ENCODE measurements at regions not wholly inside any gene's neighbourhood (a gene's known extent, or its start where the extent isn't known, plus 50 kb on each side); places are given as distances from the start of the nearest gene placed in this dataset.

DNA sequence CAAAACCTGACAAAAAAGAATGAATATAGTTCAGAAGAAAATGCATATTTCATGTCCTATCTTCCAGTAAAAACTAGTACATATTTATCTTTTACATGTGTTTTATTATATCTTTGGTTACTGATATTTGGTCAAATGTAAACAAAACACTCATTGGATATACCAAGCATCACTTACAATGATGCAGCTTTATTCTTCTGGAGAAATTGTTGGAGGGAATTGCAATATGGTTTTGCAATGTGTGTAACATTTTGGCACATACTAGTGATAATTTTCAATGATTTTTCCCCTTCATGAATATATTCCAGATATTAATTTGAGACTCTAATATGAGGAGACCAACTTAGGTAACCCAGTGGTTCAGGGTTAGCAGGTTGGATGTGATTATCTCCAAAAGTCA, 146.1 kb downstream of the ZC3H11B start:
- Histone ChIP-seq H3K9me2 (ENCODE audit: insufficient read depth) (no peaks in the 10 kb centered on the region), H4K20me1 (ENCODE audit: insufficient read depth) (no peaks in the 10 kb centered on the region), H3K79me2 (ENCODE audit: insufficient read depth, low read length) (no peaks in the 10 kb centered on the region), H3K4me1 (ENCODE audit: control insufficient read depth in 1 of 2, insufficient read depth in 2 of 2, low read length in 2 of 2) (no peaks in the 10 kb centered on the region), H2AFZ (ENCODE audit: low read depth, low read length, poor library complexity, severe bottlenecking) (no peak overlapping the region), H3K9me3 (ENCODE audit: control insufficient read depth in 1 of 2, insufficient read depth in 1 of 2, low read depth in 1 of 2, low read length in 2 of 2) (no peaks in the 10 kb centered on the region), H3K36me3 (ENCODE audit: control insufficient read depth in 1 of 2, insufficient read depth in 2 of 2, low read length in 2 of 2) (no peaks in the 10 kb centered on the region), H3K27me3 (ENCODE audit: insufficient read depth, low read length) (no peaks in the 10 kb centered on the region), H3K4me2 (ENCODE audit: low read length) (no peak overlapping the region), H3K4me3 (replicated peaks in 1 of 2; ENCODE audit: low read depth in 1 of 2, low read length in 2 of 2) (no peak overlapping the region), H3K9ac (ENCODE audit: low read length) (no peak overlapping the region), H3K27ac (ENCODE audit: low read depth, low read length) (no peak overlapping the region)
- no TSS peak for BruUV-seq (replicated peaks)
- no peak for DNase-seq (ENCODE audit: low read depth, low spot score)
- POLR2A ChIA-PET = no interaction called here
- TF ChIP-seq POLR2AphosphoS5 (IDR thresholded peaks at IDR 0.05; ENCODE audit: low read depth, low read length) = no peak
- TF ChIP-seq, protein P1, sequence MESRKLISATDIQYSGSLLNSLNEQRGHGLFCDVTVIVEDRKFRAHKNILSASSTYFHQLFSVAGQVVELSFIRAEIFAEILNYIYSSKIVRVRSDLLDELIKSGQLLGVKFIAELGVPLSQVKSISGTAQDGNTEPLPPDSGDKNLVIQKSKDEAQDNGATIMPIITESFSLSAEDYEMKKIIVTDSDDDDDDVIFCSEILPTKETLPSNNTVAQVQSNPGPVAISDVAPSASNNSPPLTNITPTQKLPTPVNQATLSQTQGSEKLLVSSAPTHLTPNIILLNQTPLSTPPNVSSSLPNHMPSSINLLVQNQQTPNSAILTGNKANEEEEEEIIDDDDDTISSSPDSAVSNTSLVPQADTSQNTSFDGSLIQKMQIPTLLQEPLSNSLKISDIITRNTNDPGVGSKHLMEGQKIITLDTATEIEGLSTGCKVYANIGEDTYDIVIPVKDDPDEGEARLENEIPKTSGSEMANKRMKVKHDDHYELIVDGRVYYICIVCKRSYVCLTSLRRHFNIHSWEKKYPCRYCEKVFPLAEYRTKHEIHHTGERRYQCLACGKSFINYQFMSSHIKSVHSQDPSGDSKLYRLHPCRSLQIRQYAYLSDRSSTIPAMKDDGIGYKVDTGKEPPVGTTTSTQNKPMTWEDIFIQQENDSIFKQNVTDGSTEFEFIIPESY (IDR thresholded peaks at IDR 0.05; ENCODE audit: extremely low read depth, insufficient replicate concordance, low read length) = no peak
- TF ChIP-seq POLR2A (IDR thresholded peaks at IDR 0.05; ENCODE audit: borderline replicate concordance, extremely low read depth, insufficient read depth, insufficient read length) = no peak
- TF ChIP-seq, protein P2, sequence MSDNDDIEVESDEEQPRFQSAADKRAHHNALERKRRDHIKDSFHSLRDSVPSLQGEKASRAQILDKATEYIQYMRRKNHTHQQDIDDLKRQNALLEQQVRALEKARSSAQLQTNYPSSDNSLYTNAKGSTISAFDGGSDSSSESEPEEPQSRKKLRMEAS (IDR thresholded peaks at IDR 0.05) = no peak
- TF ChIP-seq, protein P3, sequence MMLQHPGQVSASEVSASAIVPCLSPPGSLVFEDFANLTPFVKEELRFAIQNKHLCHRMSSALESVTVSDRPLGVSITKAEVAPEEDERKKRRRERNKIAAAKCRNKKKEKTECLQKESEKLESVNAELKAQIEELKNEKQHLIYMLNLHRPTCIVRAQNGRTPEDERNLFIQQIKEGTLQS (IDR thresholded peaks at IDR 0.05) = no peak
- TF ChIP-seq EZH2 (IDR thresholded peaks at IDR 0.05) = no peak
- no peak for TF ChIP-seq ELF1 (IDR thresholded peaks at IDR 0.05; ENCODE audit: borderline replicate concordance, low read depth)
- no peak for TF ChIP-seq SP1 (IDR thresholded peaks at IDR 0.05; ENCODE audit: low read depth)
- no peak for TF ChIP-seq ZFX (IDR thresholded peaks at IDR 0.05)
- no peak for TF ChIP-seq RAD21 (IDR thresholded peaks at IDR 0.05; ENCODE audit: low read depth)
- TF ChIP-seq SIN3A (IDR thresholded peaks at IDR 0.05; ENCODE audit: low read depth) = no peak
- TF ChIP-seq, protein P4, sequence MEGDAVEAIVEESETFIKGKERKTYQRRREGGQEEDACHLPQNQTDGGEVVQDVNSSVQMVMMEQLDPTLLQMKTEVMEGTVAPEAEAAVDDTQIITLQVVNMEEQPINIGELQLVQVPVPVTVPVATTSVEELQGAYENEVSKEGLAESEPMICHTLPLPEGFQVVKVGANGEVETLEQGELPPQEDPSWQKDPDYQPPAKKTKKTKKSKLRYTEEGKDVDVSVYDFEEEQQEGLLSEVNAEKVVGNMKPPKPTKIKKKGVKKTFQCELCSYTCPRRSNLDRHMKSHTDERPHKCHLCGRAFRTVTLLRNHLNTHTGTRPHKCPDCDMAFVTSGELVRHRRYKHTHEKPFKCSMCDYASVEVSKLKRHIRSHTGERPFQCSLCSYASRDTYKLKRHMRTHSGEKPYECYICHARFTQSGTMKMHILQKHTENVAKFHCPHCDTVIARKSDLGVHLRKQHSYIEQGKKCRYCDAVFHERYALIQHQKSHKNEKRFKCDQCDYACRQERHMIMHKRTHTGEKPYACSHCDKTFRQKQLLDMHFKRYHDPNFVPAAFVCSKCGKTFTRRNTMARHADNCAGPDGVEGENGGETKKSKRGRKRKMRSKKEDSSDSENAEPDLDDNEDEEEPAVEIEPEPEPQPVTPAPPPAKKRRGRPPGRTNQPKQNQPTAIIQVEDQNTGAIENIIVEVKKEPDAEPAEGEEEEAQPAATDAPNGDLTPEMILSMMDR (IDR thresholded peaks at IDR 0.05 in 2 of 3, conservative IDR thresholded peaks at IDR 0.05 in 1 of 3; ENCODE audit: borderline replicate concordance in 1 of 3, insufficient read depth in 1 of 3, low read depth in 2 of 3, low read length in 2 of 3) = no peak
- no peak for TF ChIP-seq CBX3 (IDR thresholded peaks at IDR 0.05; ENCODE audit: low read depth)
- no peak for ATAC-seq
- CTCF ChIA-PET = no interaction called here
- intact Hi-C loops (cut with micrococcal nuclease) = no loop called here
- RAD21 ChIA-PET (ENCODE audit: low non-redundant PET in 1 of 2, low total read pairs in 2 of 2, uncharacterized antibody in 2 of 2, unreplicated experiment in 2 of 2) = interaction anchor here in 1 of 2 experiments (0.7 kb wide), 1 partner anchor 32 kb away, joined by 3 read pairs; no protein-coding TSS in a partner anchor

All from HCT116 (cell line).